ENCODE measurements at regions not wholly inside any gene's neighbourhood (a gene's known extent, or its start where the extent isn't known, plus 50 kb on each side); places are given as distances from the start of the nearest gene placed in this dataset.

- no peak for TF ChIP-seq CTCF (IDR thresholded peaks at IDR 0.05)
- TF ChIP-seq POLR2A (IDR thresholded peaks at IDR 0.05): no peak
- no peak for DNase-seq
- H3K9me3 ChIP-seq: no peaks in the 10 kb centered on the region
- H3K27me3 ChIP-seq: no peaks in the 10 kb centered on the region
- H3K27ac ChIP-seq: peak overlapping the region in 1 of 4 donors; percentile 21
- intact Hi-C loops (cut with DNase I): no loop called here
- peaks cover 7% of the 10 kb centered on the region for H3K4me1 ChIP-seq
- ATAC-seq: no peak
- 36 to 50% methylated on average over 2 of the region's 2 CpGs for WGBS, 2 donors
- no peaks in the 10 kb centered on the region for H3K36me3 ChIP-seq (replicated peaks in 1 of 2; ENCODE audit: insufficient read depth in 1 of 2, low read depth in 2 of 2)
- H3K4me3 ChIP-seq: no peak overlapping the region
These were observed 217.1 kb downstream of the CSNK2A3 start for GRCh38 chr11:11135820-11136476.

GRCh38 chr11:11129118-11129517 is 223.9 kb downstream of the CSNK2A3 start:
- Histone ChIP-seq H3K4me1 (no peaks in the 10 kb centered on the region), H3K36me3 (replicated peaks in 1 of 2; ENCODE audit: insufficient read depth in 1 of 2, low read depth in 2 of 2) (no peaks in the 10 kb centered on the region), H3K27me3 (no peaks in the 10 kb centered on the region), H3K27ac (no peak overlapping the region), H3K4me3 (no peak overlapping the region), H3K9me3 (no peaks in the 10 kb centered on the region)
- DNase-seq (no peak), ATAC-seq (no peak)
- TF ChIP-seq POLR2A (IDR thresholded peaks at IDR 0.05) (no peak), CTCF (IDR thresholded peaks at IDR 0.05) (no peak)
- intact Hi-C loops (cut with DNase I): no loop called here
- 95 to 100% methylated on average over 1 of the region's 1 CpG for WGBS, 2 donors

- WGBS, 2 donors: 42 to 61% methylated on average over 2 of the region's 2 CpGs
- intact Hi-C loops (cut with DNase I): no loop called here
- no peak for ATAC-seq
These were observed 227.4 kb downstream of the CSNK2A3 start for GRCh38 chr11:11125618-11126017.

GRCh38 chr11:11122749-11123148 is 230.3 kb downstream of the CSNK2A3 start:
- Histone ChIP-seq H3K27me3 (no peaks in the 10 kb centered on the region), H3K4me3 (no peak overlapping the region), H3K27ac (no peak overlapping the region), H3K4me1 (no peaks in the 10 kb centered on the region), H3K9me3 (no peaks in the 10 kb centered on the region), H3K36me3 (replicated peaks in 1 of 2; ENCODE audit: insufficient read depth in 1 of 2, low read depth in 2 of 2) (no peaks in the 10 kb centered on the region)
- 70 to 94% methylated on average over 1 of the region's 1 CpG for WGBS, 2 donors
- intact Hi-C loops (cut with DNase I): no loop called here
- ATAC-seq: no peak
- no peak for DNase-seq
- TF ChIP-seq CTCF (IDR thresholded peaks at IDR 0.05) (no peak), POLR2A (IDR thresholded peaks at IDR 0.05) (no peak)

More at GRCh38 chr11:11125618-11126017, 227.4 kb downstream of the CSNK2A3 start:
- H3K27me3 ChIP-seq: no peaks in the 10 kb centered on the region
- no peak for DNase-seq
- TF ChIP-seq CTCF (IDR thresholded peaks at IDR 0.05) (no peak), POLR2A (IDR thresholded peaks at IDR 0.05) (no peak)
- H3K4me1 ChIP-seq: no peaks in the 10 kb centered on the region
- H3K27ac ChIP-seq: no peak overlapping the region
- H3K4me3 ChIP-seq: no peak overlapping the region
- H3K9me3 ChIP-seq: no peaks in the 10 kb centered on the region
- no peaks in the 10 kb centered on the region for H3K36me3 ChIP-seq (replicated peaks in 1 of 2; ENCODE audit: insufficient read depth in 1 of 2, low read depth in 2 of 2)

- Histone ChIP-seq H3K4me3 (no peak overlapping the region), H3K27me3 (no peaks in the 10 kb centered on the region), H3K36me3 (replicated peaks in 1 of 2; ENCODE audit: insufficient read depth in 1 of 2, low read depth in 2 of 2) (no peaks in the 10 kb centered on the region), H3K27ac (no peak overlapping the region), H3K9me3 (no peaks in the 10 kb centered on the region), H3K4me1 (no peaks in the 10 kb centered on the region)
- ATAC-seq (no peak), DNase-seq (no peak)
- WGBS, 2 donors: 89 to 97% methylated on average over 1 of the region's 1 CpG
- TF ChIP-seq CTCF (IDR thresholded peaks at IDR 0.05) (no peak), POLR2A (IDR thresholded peaks at IDR 0.05) (no peak)
- intact Hi-C loops (cut with DNase I): no loop called here
These were observed 233.1 kb downstream of the CSNK2A3 start for GRCh38 chr11:11119917-11120316.
